ENCODE measurements at regions not wholly inside any gene's neighbourhood (a gene's known extent, or its start where the extent isn't known, plus 50 kb on each side); places are given as distances from the start of the nearest gene placed in this dataset.

GRCh38 chr4:10345381-10345784, 111.8 kb downstream of the ZNF518B start:
- no peak overlapping the region for H3K4me3 ChIP-seq (ENCODE audit: control extremely low read depth in 1 of 5, extremely low read depth in 1 of 5, insufficient read depth in 1 of 5, low read depth in 2 of 5, low read length in 4 of 5)
- no peaks in the 10 kb centered on the region for H3K36me3 ChIP-seq (replicated peaks in 1 of 2; ENCODE audit: control extremely low read depth in 1 of 2, control insufficient read depth in 1 of 2, extremely low read depth in 1 of 2, insufficient read depth in 2 of 2, low read length in 1 of 2)
- H4K20me1 ChIP-seq (ENCODE audit: control insufficient read depth, insufficient read depth, low read length, poor library complexity, severe bottlenecking): no peaks in the 10 kb centered on the region
- H2AFZ ChIP-seq (ENCODE audit: insufficient read depth, low read depth, low read length, poor library complexity, severe bottlenecking): no peak overlapping the region
- 97% methylated on average over 3 of the region's 3 CpGs for WGBS (ENCODE audit: insufficient coverage)
- H3K9me3 Mint-ChIP-seq (ENCODE audit: insufficient read depth): no peaks in the 10 kb centered on the region
- H3K4me1 ChIP-seq (ENCODE audit: control insufficient read depth in 2 of 2, insufficient read depth in 2 of 2, low read length in 2 of 2): no peaks in the 10 kb centered on the region
- H3K9ac ChIP-seq (ENCODE audit: low read length): no peak overlapping the region
- no peak for ATAC-seq (ENCODE audit: low read depth)
- POLR2A ChIA-PET: no interaction called here
- H3K27me3 ChIP-seq (replicated peaks in 1 of 4; ENCODE audit: control extremely low read depth in 1 of 4, control insufficient read depth in 3 of 4, insufficient read depth in 4 of 4, low read length in 3 of 4): peaks cover 0 to 3% (median 0%) of the 10 kb centered on the region in 4 experiments
- CTCF ChIA-PET: no interaction called here
- TF ChIP-seq EZH2 (IDR thresholded peaks at IDR 0.05; ENCODE audit: borderline replicate concordance, insufficient read depth, low read depth, low read length, poor library complexity, severe bottlenecking) (no peak), CTCF (IDR thresholded peaks at IDR 0.05) (no peak)
- no peak for DNase-seq
- intact Hi-C loops (cut with micrococcal nuclease): no loop called here
- H3K4me3 Mint-ChIP-seq: no peak overlapping the region
- no peaks in the 10 kb centered on the region for H3K9me3 ChIP-seq (ENCODE audit: control extremely low read depth in 1 of 3, control insufficient read depth in 2 of 3, insufficient read depth in 1 of 3, low read length in 2 of 3)
- H3K27me3 Mint-ChIP-seq: peaks cover 20% of the 10 kb centered on the region
- no peaks in the 10 kb centered on the region for H3K79me2 ChIP-seq (ENCODE audit: control insufficient read depth, insufficient read depth, low read length)
- H3K4me2 ChIP-seq (replicated peaks; ENCODE audit: low read depth, low read length, poor library complexity, severe bottlenecking): no peak overlapping the region
- H3K27ac Mint-ChIP-seq: no peak overlapping the region
- no peak overlapping the region for H3K27ac ChIP-seq (ENCODE audit: low read length in 2 of 2)
- H3K4me1 Mint-ChIP-seq: no peaks in the 10 kb centered on the region

- ChIA-PET POLR2A (no interaction called here), CTCF (no interaction called here)
- Histone ChIP-seq H3K27me3 (replicated peaks in 1 of 4; ENCODE audit: control extremely low read depth in 1 of 4, control insufficient read depth in 3 of 4, insufficient read depth in 4 of 4, low read length in 3 of 4) (peaks cover 0 to 3% (median 0%) of the 10 kb centered on the region in 4 experiments), H3K4me1 (ENCODE audit: control insufficient read depth in 2 of 2, insufficient read depth in 2 of 2, low read length in 2 of 2) (no peaks in the 10 kb centered on the region), H3K4me2 (replicated peaks; ENCODE audit: low read depth, low read length, poor library complexity, severe bottlenecking) (no peak overlapping the region), H3K9me3 (ENCODE audit: control extremely low read depth in 1 of 3, control insufficient read depth in 2 of 3, insufficient read depth in 1 of 3, low read length in 2 of 3) (no peaks in the 10 kb centered on the region), H3K79me2 (ENCODE audit: control insufficient read depth, insufficient read depth, low read length) (no peaks in the 10 kb centered on the region), H3K9ac (ENCODE audit: low read length) (no peak overlapping the region), H4K20me1 (ENCODE audit: control insufficient read depth, insufficient read depth, low read length, poor library complexity, severe bottlenecking) (no peaks in the 10 kb centered on the region), H2AFZ (ENCODE audit: insufficient read depth, low read depth, low read length, poor library complexity, severe bottlenecking) (no peak overlapping the region), H3K4me3 (ENCODE audit: control extremely low read depth in 1 of 5, extremely low read depth in 1 of 5, insufficient read depth in 1 of 5, low read depth in 2 of 5, low read length in 4 of 5) (no peak overlapping the region), H3K27ac (ENCODE audit: low read length in 2 of 2) (no peak overlapping the region), H3K36me3 (replicated peaks in 1 of 2; ENCODE audit: control extremely low read depth in 1 of 2, control insufficient read depth in 1 of 2, extremely low read depth in 1 of 2, insufficient read depth in 2 of 2, low read length in 1 of 2) (no peaks in the 10 kb centered on the region)
- intact Hi-C loops (cut with micrococcal nuclease): no loop called here
- no peak overlapping the region for H3K27ac Mint-ChIP-seq
- TF ChIP-seq EZH2 (IDR thresholded peaks at IDR 0.05; ENCODE audit: borderline replicate concordance, insufficient read depth, low read depth, low read length, poor library complexity, severe bottlenecking): no peak
- no peak for TF ChIP-seq CTCF (IDR thresholded peaks at IDR 0.05)
- H3K4me1 Mint-ChIP-seq: no peaks in the 10 kb centered on the region
- H3K9me3 Mint-ChIP-seq (ENCODE audit: insufficient read depth): no peaks in the 10 kb centered on the region
- no peak overlapping the region for H3K4me3 Mint-ChIP-seq
- 100% methylated on average over 2 of the region's 4 CpGs for WGBS (ENCODE audit: insufficient coverage)
- H3K27me3 Mint-ChIP-seq: peaks cover 22% of the 10 kb centered on the region
- ATAC-seq (ENCODE audit: low read depth) (no peak), DNase-seq (no peak)
Observed at GRCh38 chr4:10344824-10345223, 112.4 kb downstream of the ZNF518B start.

All from B cell (primary cell).